Fibroblast of peridontal ligament (primary cell): ENCODE measurements at regions not wholly inside any gene's neighbourhood (a gene's known extent, or its start where the extent isn't known, plus 50 kb on each side); places are given as distances from the start of the nearest gene placed in this dataset.
"Not testable (repeated sequence)": the region's sequence is repeated elsewhere in the genome, so short reads cannot be mapped to it uniquely, and the experiment has no call there.

Experiments
- DNase-seq: peaks from one replicate; pipeline ENCODE4 v3.0.0-alpha.2; 2010; ENCODE audit errors: extremely low read depth

- DNase-seq = no peak
Observed at GRCh38 chr2:56806924-56807323, 623.1 kb downstream of the CCDC85A start.

- DNase-seq = no peak
Observed at GRCh38 chr2:56807861-56808260, 624.1 kb downstream of the CCDC85A start.

- no peak for DNase-seq
Observed at GRCh38 chr2:56811401-56811800, 627.6 kb downstream of the CCDC85A start.

- no peak for DNase-seq
Observed at GRCh38 chr2:56812432-56812831, 628.6 kb downstream of the CCDC85A start.

- DNase-seq = no peak
Observed at GRCh38 chr2:56813490-56813889, 629.7 kb downstream of the CCDC85A start.

- no peak for DNase-seq
Observed at GRCh38 chr2:56816666-56817065, 632.9 kb downstream of the CCDC85A start.

- no peak for DNase-seq
Observed at GRCh38 chr2:56831780-56832179, 648.0 kb downstream of the CCDC85A start.

GRCh38 chr2:56834686-56835085, 650.9 kb downstream of the CCDC85A start:
- DNase-seq = no peak

- DNase-seq = not testable (repeated sequence)
Observed at GRCh38 chr2:56840009-56840408, 656.2 kb downstream of the CCDC85A start.

GRCh38 chr2:56860991-56861390, 677.2 kb downstream of the CCDC85A start:
- DNase-seq = no peak

- no peak for DNase-seq
Observed at GRCh38 chr2:56871644-56872043, 687.9 kb downstream of the CCDC85A start.

GRCh38 chr2:56874717-56875116, 690.9 kb downstream of the CCDC85A start:
- no peak for DNase-seq

- DNase-seq = no peak
Observed at GRCh38 chr2:56889738-56890137, 705.9 kb downstream of the CCDC85A start.

GRCh38 chr2:56892382-56892781, 708.6 kb downstream of the CCDC85A start:
- no peak for DNase-seq

GRCh38 chr2:56898986-56899385, 715.2 kb downstream of the CCDC85A start:
- no peak for DNase-seq

- no peak for DNase-seq
Observed at GRCh38 chr2:56912490-56912889, 728.7 kb downstream of the CCDC85A start.

- DNase-seq = no peak
Observed at GRCh38 chr2:56918790-56919189, 735.0 kb downstream of the CCDC85A start.

GRCh38 chr2:56933976-56934375, 750.2 kb downstream of the CCDC85A start:
- DNase-seq = no peak

- no peak for DNase-seq
Observed at GRCh38 chr2:56934866-56935265, 751.1 kb downstream of the CCDC85A start.

- DNase-seq = no peak
Observed at GRCh38 chr2:56940054-56940453, 756.3 kb downstream of the CCDC85A start.

- DNase-seq = no peak
Observed at GRCh38 chr2:56952871-56953270, 769.1 kb downstream of the CCDC85A start.

GRCh38 chr2:56960581-56960980, 776.8 kb downstream of the CCDC85A start:
- DNase-seq = no peak

GRCh38 chr2:56962673-56963072, 778.9 kb downstream of the CCDC85A start:
- no peak for DNase-seq

GRCh38 chr2:56969513-56969912, 785.7 kb downstream of the CCDC85A start:
- DNase-seq = no peak
